WI38 (cell line): ENCODE measurements at regions not wholly inside any gene's neighbourhood (a gene's known extent, or its start where the extent isn't known, plus 50 kb on each side); places are given as distances from the start of the nearest gene placed in this dataset.

Source experiments
- H3K4me3 ChIP-seq: 2 replicates; pipeline ENCODE4 v1.5.1; 2011; ENCODE audit warnings: low read depth, mild to moderate bottlenecking, control low read depth, low read length
- CTCF ChIP-seq: IDR thresholded peaks from 2 replicates; pipeline ENCODE4 v1.5.1; 2012; ENCODE audit warnings: low read depth, mild to moderate bottlenecking, control low read depth, low read length

GRCh38 chr7:153515359-153515758 lies 536.8 kb upstream of the DPP6 start:
- no peak overlapping the region for H3K4me3 ChIP-seq
- no peak for TF ChIP-seq CTCF

- no peak overlapping the region for H3K4me3 ChIP-seq
- no peak for TF ChIP-seq CTCF
These were observed 533.8 kb upstream of the DPP6 start for GRCh38 chr7:153518201-153518984.

- TF ChIP-seq CTCF = no peak
- H3K4me3 ChIP-seq = no peak overlapping the region
These were observed 530.8 kb upstream of the DPP6 start for GRCh38 chr7:153521370-153521769.

- H3K4me3 ChIP-seq = no peak overlapping the region
- no peak for TF ChIP-seq CTCF
These were observed 529.9 kb upstream of the DPP6 start for GRCh38 chr7:153522261-153522660.

- TF ChIP-seq CTCF = no peak
- H3K4me3 ChIP-seq = no peak overlapping the region
These were observed 528.7 kb upstream of the DPP6 start for GRCh38 chr7:153523320-153524015.

- no peak for TF ChIP-seq CTCF
- no peak overlapping the region for H3K4me3 ChIP-seq
These were observed 528.1 kb upstream of the DPP6 start for GRCh38 chr7:153524070-153524601.

- no peak for TF ChIP-seq CTCF
- no peak overlapping the region for H3K4me3 ChIP-seq
These were observed 523.1 kb upstream of the DPP6 start for GRCh38 chr7:153529100-153529499.
